ENCODE measurements at regions not wholly inside any gene's neighbourhood (a gene's known extent, or its start where the extent isn't known, plus 50 kb on each side); places are given as distances from the start of the nearest gene placed in this dataset.
A peak's percentile ranks its signal among the peaks of the same experiment; 100 is the strongest.

DNA sequence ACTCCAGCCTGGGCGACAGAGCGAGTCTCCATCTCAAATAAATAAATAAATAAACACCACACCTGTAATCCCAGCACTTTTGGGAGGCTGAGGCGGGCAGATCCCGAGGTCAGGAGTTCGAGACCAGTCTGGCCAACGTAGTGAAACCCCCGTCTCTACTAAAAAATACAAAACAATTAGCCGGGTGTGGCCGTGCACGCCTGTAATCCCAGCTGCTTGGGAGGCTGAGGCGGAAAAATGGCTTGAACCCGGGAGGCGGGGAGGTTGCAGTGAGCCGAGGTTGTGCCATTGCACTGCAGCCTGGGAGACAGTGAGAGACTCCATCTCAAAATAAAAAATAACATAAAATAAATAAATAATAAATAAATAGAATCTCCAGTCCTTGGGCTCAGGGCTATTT, 185.8 kb downstream of the SHOX start:
- Mint-ChIP-seq H3K27me3 (ENCODE audit: low read depth) (peaks cover 12% of the 10 kb centered on the region), H3K27ac (no peak overlapping the region), H3K4me3 (no peak overlapping the region), H3K4me1 (no peaks in the 10 kb centered on the region), H3K36me3 (no peaks in the 10 kb centered on the region), H3K9me3 (peaks cover 21% of the 10 kb centered on the region)
- TF ChIP-seq, protein P1, sequence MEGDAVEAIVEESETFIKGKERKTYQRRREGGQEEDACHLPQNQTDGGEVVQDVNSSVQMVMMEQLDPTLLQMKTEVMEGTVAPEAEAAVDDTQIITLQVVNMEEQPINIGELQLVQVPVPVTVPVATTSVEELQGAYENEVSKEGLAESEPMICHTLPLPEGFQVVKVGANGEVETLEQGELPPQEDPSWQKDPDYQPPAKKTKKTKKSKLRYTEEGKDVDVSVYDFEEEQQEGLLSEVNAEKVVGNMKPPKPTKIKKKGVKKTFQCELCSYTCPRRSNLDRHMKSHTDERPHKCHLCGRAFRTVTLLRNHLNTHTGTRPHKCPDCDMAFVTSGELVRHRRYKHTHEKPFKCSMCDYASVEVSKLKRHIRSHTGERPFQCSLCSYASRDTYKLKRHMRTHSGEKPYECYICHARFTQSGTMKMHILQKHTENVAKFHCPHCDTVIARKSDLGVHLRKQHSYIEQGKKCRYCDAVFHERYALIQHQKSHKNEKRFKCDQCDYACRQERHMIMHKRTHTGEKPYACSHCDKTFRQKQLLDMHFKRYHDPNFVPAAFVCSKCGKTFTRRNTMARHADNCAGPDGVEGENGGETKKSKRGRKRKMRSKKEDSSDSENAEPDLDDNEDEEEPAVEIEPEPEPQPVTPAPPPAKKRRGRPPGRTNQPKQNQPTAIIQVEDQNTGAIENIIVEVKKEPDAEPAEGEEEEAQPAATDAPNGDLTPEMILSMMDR (IDR thresholded peaks at IDR 0.05; ENCODE audit: unreplicated experiment) = no peak
- DNase-seq (ENCODE audit: low spot score in 2 of 2, unreplicated experiment in 2 of 2) = peak in 1 of 2 experiments; percentile 19

DNA sequence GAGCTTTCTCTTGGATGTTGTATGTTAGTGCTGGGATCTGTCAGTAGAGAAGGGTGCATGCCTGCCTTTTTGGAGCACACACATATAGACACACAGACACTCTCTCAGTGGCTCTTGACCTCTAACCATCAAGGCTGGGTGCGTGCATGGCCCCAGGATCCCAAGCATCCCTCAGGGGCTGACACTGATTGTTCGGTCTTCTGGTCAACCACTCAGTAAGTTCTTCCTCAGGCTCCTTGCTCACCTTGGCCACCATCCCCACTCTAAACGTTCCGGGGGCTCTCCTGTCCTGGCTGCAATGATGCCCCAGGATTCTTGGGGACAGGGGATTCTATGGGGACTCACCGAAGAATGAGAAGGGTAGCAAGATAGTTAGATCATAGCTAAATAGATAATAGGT, 179.6 kb downstream of the SHOX start:
- H3K36me3 Mint-ChIP-seq = no peaks in the 10 kb centered on the region
- H3K4me3 Mint-ChIP-seq = no peak overlapping the region
- no peak for DNase-seq (ENCODE audit: low spot score in 2 of 2, unreplicated experiment in 2 of 2)
- H3K27ac Mint-ChIP-seq = no peak overlapping the region
- H3K4me1 Mint-ChIP-seq = no peaks in the 10 kb centered on the region
- peaks cover 6% of the 10 kb centered on the region for H3K9me3 Mint-ChIP-seq
- TF ChIP-seq, protein P1 (IDR thresholded peaks at IDR 0.05; ENCODE audit: unreplicated experiment) = no peak
- H3K27me3 Mint-ChIP-seq (ENCODE audit: low read depth) = peaks cover 30% of the 10 kb centered on the region

DNA sequence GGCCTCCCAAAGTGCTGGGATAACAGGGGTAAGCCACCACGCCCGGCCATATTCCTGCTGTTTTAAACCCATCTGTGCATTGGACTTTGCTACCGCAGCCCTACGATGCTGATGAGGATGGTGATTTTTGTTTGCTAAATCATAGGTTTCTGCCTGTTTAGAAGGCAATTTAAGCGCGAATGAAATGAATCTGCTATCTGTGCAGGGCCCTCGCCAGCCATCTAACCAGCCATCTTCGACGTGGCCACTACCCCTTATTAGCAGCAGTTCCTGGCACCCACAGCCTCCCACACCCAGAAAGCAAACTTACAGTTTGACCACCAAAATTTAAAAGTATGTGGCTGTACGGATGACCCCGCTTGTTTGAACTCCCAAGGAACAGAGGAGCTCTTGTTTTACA, 178.5 kb downstream of the SHOX start:
- Mint-ChIP-seq H3K4me1 (no peaks in the 10 kb centered on the region), H3K27ac (no peak overlapping the region), H3K4me3 (no peak overlapping the region), H3K27me3 (ENCODE audit: low read depth) (peaks cover 33% of the 10 kb centered on the region), H3K36me3 (no peaks in the 10 kb centered on the region), H3K9me3 (peaks cover 5% of the 10 kb centered on the region)
- no peak for DNase-seq (ENCODE audit: low spot score in 2 of 2, unreplicated experiment in 2 of 2)
- TF ChIP-seq, protein P1 (IDR thresholded peaks at IDR 0.05; ENCODE audit: unreplicated experiment) = no peak

DNA sequence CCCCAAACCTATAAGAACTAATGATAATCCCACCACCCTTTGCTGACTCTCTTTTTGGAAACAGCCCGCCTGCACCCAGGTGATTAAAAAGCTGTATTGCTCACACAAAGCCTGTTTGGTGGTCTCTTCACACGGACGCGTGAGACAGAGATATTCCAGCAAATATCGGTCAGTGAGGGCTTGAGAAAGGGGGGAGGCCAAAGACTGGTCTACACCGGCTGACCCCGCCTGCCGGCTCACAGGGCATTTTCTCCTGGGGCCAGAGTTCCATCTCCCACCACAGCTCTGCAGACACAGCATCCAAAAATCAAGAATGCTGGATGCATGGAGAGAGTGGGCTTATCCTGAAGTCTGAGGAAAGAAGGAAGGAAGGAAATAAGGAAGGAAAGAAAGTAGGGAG, 176.0 kb downstream of the SHOX start:
- Mint-ChIP-seq H3K4me1 (no peaks in the 10 kb centered on the region), H3K27me3 (ENCODE audit: low read depth) (peaks cover 32% of the 10 kb centered on the region), H3K4me3 (no peak overlapping the region), H3K27ac (no peak overlapping the region), H3K36me3 (no peaks in the 10 kb centered on the region), H3K9me3 (no peaks in the 10 kb centered on the region)
- TF ChIP-seq, protein P1 (IDR thresholded peaks at IDR 0.05; ENCODE audit: unreplicated experiment) = no peak
- no peak for DNase-seq (ENCODE audit: low spot score in 2 of 2, unreplicated experiment in 2 of 2)

DNA sequence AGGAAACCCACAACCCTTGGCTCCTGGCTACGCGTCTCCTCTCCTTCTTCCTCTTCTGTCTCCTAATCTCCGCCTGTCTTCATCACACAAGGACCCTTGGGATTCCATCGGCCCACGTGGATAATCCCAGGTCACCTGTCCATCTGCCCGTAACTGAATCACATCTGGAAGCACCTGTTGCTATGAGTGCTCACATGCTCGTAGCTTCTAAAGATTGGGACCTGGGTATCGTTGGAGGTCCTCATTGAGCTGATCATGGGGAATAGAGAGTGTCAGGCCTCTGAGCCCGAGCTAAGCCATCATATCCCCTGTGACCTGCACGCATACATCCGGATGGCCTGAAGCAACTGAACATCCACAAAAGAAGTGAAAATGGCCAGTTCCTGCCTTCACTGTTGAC, 175.4 kb downstream of the SHOX start:
- TF ChIP-seq, protein P1 (IDR thresholded peaks at IDR 0.05; ENCODE audit: unreplicated experiment) = no peak
- Mint-ChIP-seq H3K4me1 (no peaks in the 10 kb centered on the region), H3K36me3 (no peaks in the 10 kb centered on the region), H3K9me3 (no peaks in the 10 kb centered on the region), H3K4me3 (no peak overlapping the region), H3K27me3 (ENCODE audit: low read depth) (peaks cover 34% of the 10 kb centered on the region), H3K27ac (no peak overlapping the region)
- DNase-seq (ENCODE audit: low spot score in 2 of 2, unreplicated experiment in 2 of 2) = no peak

DNA sequence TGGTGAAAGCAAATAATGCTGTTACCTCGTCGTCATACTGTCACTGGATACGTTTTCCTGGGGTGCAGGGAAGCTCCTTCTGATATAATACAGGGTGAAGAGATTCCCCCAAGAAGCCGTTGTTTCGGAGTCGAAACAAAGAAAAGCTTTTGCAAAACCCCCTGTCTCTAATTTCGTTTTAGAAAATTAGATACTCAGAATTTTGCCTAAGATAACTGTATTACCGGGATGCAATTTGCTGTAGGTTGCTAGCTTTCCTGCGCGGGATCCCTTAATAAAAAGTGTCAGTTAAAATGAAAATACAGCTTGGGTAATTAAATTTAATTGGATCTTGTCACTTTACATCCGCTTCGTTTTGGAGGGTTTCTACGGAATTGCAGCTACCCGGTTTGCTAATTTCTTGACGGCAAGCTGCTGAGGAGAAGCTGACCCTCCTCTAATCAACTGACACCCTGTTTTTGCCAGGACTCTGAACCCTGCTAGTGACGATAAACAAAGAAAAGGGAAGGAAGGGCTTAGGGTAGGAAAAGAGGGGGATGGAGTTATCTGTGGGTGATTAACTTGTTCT, 174.6 kb downstream of the SHOX start:
- Mint-ChIP-seq H3K27me3 (ENCODE audit: low read depth) (peaks cover 34% of the 10 kb centered on the region), H3K27ac (no peak overlapping the region), H3K4me3 (no peak overlapping the region), H3K4me1 (no peaks in the 10 kb centered on the region), H3K9me3 (no peaks in the 10 kb centered on the region), H3K36me3 (no peaks in the 10 kb centered on the region)
- TF ChIP-seq, protein P1 (IDR thresholded peaks at IDR 0.05; ENCODE audit: unreplicated experiment) = no peak
- no peak for DNase-seq (ENCODE audit: low spot score in 2 of 2, unreplicated experiment in 2 of 2)
